Muscle layer of colon (tissue), 2 donors: ENCODE measurements at regions not wholly inside any gene's neighbourhood (a gene's known extent, or its start where the extent isn't known, plus 50 kb on each side); places are given as distances from the start of the nearest gene placed in this dataset.
"Not testable (repeated sequence)": the region's sequence is repeated elsewhere in the genome, so short reads cannot be mapped to it uniquely, and the experiment has no call there.

ENCODE experiments used
- H3K27ac ChIP-seq: one replicate; pipeline ENCODE4 v1.7.0; 2013; ENCODE audit warnings: low read depth, mild to moderate bottlenecking, low read length, moderate library complexity
- H3K27me3 ChIP-seq, 2 donors: one replicate each; pipeline ENCODE4 v1.7.0; 2013; ENCODE audit warnings: low read length in 2 of 2, mild to moderate bottlenecking in 2 of 2; ENCODE audit not compliant: insufficient read depth in 2 of 2, control insufficient read depth in 1 of 2
- H3K36me3 ChIP-seq: one replicate; pipeline ENCODE4 v1.7.0; 2013; ENCODE audit warnings: mild to moderate bottlenecking, low read length; ENCODE audit not compliant: insufficient read depth
- H3K4me1 ChIP-seq: one replicate; pipeline ENCODE4 v1.7.0; 2013; ENCODE audit warnings: mild to moderate bottlenecking, low read length; ENCODE audit not compliant: insufficient read depth
- H3K4me3 ChIP-seq, 2 donors: one replicate each; pipeline ENCODE4 v1.7.0; 2013; ENCODE audit warnings: low read length in 2 of 2, low read depth in 1 of 2, mild to moderate bottlenecking in 1 of 2, moderate library complexity in 1 of 2
- H3K9ac ChIP-seq: one replicate; pipeline ENCODE4 v1.7.0; 2013; ENCODE audit warnings: low read length
- H3K9me3 ChIP-seq: one replicate; pipeline ENCODE4 v1.7.0; 2013; ENCODE audit warnings: mild to moderate bottlenecking, low read length
- donor health status: abdominal sarcoma.
- donor health status: Adenocarcinoma of cecum.

DNA sequence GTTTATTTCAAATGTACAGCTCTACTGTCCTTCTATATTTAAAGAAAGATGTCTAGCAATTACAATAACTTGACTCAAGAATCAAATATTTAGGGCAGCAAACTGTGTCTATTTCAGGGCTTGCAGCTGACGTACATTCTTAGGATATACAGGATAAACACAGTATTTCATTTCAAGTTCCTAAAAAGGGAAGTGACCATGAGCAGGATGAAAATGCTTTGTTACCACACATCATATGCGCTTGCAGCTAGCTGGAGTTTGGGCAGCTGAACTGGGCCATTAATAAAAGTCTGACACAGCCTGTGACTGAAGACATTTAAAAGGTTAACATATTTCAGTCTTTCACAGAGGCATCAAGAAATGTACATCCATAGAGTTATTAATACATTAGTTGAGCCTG lies 264.6 kb upstream of the TRIB2 start:
- no peaks in the 10 kb centered on the region for H3K27me3 ChIP-seq
- H3K36me3 ChIP-seq = no peaks in the 10 kb centered on the region
- peaks cover 20% of the 10 kb centered on the region for H3K4me1 ChIP-seq
- no peaks in the 10 kb centered on the region for H3K9me3 ChIP-seq
- H3K9ac ChIP-seq = no peak overlapping the region
- peak overlapping the region; percentile 35 for H3K27ac ChIP-seq
- H3K4me3 ChIP-seq = no peak overlapping the region

- Histone ChIP-seq H3K9me3 (no peaks in the 10 kb centered on the region), H3K9ac (no peak overlapping the region), H3K27ac (no peak overlapping the region), H3K27me3 (no peaks in the 10 kb centered on the region), H3K36me3 (no peaks in the 10 kb centered on the region), H3K4me1 (peaks cover 21% of the 10 kb centered on the region), H3K4me3 (no peak overlapping the region)
These were observed 263.0 kb upstream of the TRIB2 start for GRCh38 chr2:12453731-12454130.

GRCh38 chr2:12455661-12456060 lies 261.1 kb upstream of the TRIB2 start:
- Histone ChIP-seq H3K4me3 (no peak overlapping the region), H3K36me3 (no peaks in the 10 kb centered on the region), H3K27ac (no peak overlapping the region), H3K9ac (no peak overlapping the region), H3K4me1 (peaks cover 21% of the 10 kb centered on the region), H3K27me3 (no peaks in the 10 kb centered on the region), H3K9me3 (no peaks in the 10 kb centered on the region)

- Histone ChIP-seq H3K9ac (no peak overlapping the region), H3K36me3 (no peaks in the 10 kb centered on the region), H3K4me1 (peaks cover 21% of the 10 kb centered on the region), H3K27ac (peak overlapping the region; percentile 17), H3K27me3 (no peaks in the 10 kb centered on the region), H3K4me3 (no peak overlapping the region), H3K9me3 (no peaks in the 10 kb centered on the region)
These were observed 260.2 kb upstream of the TRIB2 start for GRCh38 chr2:12456293-12457106.

DNA sequence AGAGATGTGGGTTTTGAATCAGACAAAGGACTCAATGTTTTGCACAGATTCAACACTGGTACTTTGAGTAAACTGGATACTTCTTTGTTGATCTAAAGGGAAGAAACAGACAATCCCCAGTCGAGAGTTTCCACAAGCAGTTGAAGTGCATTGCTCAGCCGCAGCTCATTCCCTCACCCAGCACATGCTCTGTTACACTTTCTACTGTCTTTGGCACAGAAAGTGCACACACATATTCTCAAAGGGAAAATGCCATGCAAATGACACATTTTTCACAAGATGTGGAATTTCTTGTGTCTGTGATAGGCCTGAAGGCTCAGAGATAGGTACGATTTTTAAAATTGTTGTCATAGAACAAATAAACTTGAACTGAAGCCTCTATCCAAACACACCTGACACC lies 258.9 kb upstream of the TRIB2 start:
- no peaks in the 10 kb centered on the region for H3K9me3 ChIP-seq
- H3K4me1 ChIP-seq = peaks cover 12% of the 10 kb centered on the region
- H3K9ac ChIP-seq = no peak overlapping the region
- H3K27me3 ChIP-seq = no peaks in the 10 kb centered on the region
- H3K36me3 ChIP-seq = no peaks in the 10 kb centered on the region
- no peak overlapping the region for H3K27ac ChIP-seq
- H3K4me3 ChIP-seq = no peak overlapping the region

GRCh38 chr2:12463189-12463588 lies 253.5 kb upstream of the TRIB2 start:
- H3K27me3 ChIP-seq = no peaks in the 10 kb centered on the region

GRCh38 chr2:12465631-12466135 lies 251.1 kb upstream of the TRIB2 start:
- H3K27me3 ChIP-seq = no peaks in the 10 kb centered on the region
- no peak overlapping the region for H3K9ac ChIP-seq
- no peak overlapping the region for H3K27ac ChIP-seq

More at GRCh38 chr2:12463189-12463588, 253.5 kb upstream of the TRIB2 start:
- H3K36me3 ChIP-seq = no peaks in the 10 kb centered on the region
- H3K9ac ChIP-seq = no peak overlapping the region
- no peak overlapping the region for H3K27ac ChIP-seq
- H3K4me3 ChIP-seq = no peak overlapping the region
- no peaks in the 10 kb centered on the region for H3K4me1 ChIP-seq
- no peaks in the 10 kb centered on the region for H3K9me3 ChIP-seq

GRCh38 chr2:12467303-12467702 lies 249.4 kb upstream of the TRIB2 start:
- H3K36me3 ChIP-seq = no peaks in the 10 kb centered on the region
- no peak overlapping the region for H3K4me3 ChIP-seq
- H3K4me1 ChIP-seq = peaks cover 15% of the 10 kb centered on the region
- no peak overlapping the region for H3K9ac ChIP-seq
- H3K9me3 ChIP-seq = no peaks in the 10 kb centered on the region
- no peaks in the 10 kb centered on the region for H3K27me3 ChIP-seq
- no peak overlapping the region for H3K27ac ChIP-seq

More at GRCh38 chr2:12465631-12466135, 251.1 kb upstream of the TRIB2 start:
- Histone ChIP-seq H3K4me1 (peaks cover 15% of the 10 kb centered on the region), H3K36me3 (no peaks in the 10 kb centered on the region), H3K9me3 (no peaks in the 10 kb centered on the region), H3K4me3 (no peak overlapping the region)

- peaks cover 15% of the 10 kb centered on the region for H3K4me1 ChIP-seq
- H3K9ac ChIP-seq = no peak overlapping the region
- no peaks in the 10 kb centered on the region for H3K27me3 ChIP-seq
- peak overlapping the region; percentile 39 for H3K27ac ChIP-seq
- H3K36me3 ChIP-seq = no peaks in the 10 kb centered on the region
- H3K4me3 ChIP-seq = no peak overlapping the region
- H3K9me3 ChIP-seq = no peaks in the 10 kb centered on the region
These were observed 247.6 kb upstream of the TRIB2 start for GRCh38 chr2:12469141-12469561.

DNA sequence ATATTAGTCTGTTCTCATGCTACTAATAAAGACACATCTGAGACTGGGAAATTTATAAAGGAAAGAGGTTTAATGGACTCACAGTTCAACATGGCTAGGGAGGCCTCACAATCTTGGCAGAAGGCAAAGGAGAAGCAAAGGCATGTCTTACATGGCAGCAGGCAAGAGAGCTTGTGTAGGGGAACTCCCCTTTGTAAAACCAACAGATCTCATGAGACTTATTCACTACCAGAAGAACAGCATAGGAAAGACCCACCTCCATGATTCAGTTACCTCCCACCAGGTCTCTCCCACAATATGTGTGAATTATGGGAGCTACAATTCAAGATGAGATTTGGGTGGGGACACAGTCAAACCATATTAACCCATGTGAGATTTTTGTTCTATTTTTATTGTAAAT lies 244.5 kb upstream of the TRIB2 start:
- not testable (repeated sequence) for H3K27me3 ChIP-seq, H3K9me3 ChIP-seq, H3K9ac ChIP-seq, H3K36me3 ChIP-seq, H3K4me3 ChIP-seq, H3K27ac ChIP-seq
- peaks cover 15% of the 10 kb centered on the region for H3K4me1 ChIP-seq

DNA sequence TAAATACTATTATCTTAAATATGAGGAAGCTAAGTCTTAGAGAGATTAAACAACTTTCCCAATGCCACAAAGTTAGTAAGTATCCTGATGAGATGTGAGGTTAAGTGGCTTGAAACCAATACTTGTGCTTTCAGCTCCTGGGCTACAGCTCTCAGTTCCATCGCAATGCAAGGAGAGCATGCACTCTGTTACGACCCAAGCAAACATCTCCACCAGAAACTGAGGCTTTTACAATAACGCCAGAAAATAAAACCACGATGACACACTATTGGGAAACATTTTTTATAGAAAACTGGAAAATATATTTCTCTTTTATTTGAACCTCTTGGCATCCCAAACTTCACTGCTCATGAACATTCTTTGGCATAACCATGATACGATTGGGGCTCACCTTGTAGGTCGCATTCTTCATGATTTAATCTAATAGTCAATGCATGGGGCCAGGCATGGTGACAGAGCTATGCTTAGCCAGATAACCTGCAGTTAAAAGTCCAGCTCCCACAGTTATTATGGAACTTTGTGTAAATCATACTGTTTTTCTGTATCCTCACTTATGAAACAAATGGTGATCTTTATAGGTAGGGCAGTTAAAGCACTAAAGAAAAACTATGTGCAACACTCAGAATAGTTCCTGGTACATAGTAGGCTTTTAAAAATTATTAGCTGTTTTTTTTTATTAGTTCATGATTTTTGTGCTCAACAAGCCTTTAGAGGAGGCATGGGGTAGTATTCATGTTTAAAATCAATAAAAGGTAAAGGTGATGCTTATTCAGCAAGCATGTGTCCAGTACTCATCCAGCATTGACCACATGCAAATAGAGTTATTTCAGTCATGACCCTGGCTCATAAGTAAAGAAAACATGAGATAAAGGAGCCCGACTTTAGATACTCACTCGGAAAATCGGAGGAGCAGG lies 238.3 kb upstream of the TRIB2 start:
- Histone ChIP-seq H3K4me1 (no peaks in the 10 kb centered on the region), H3K27me3 (no peaks in the 10 kb centered on the region), H3K9ac (no peak overlapping the region), H3K27ac (no peak overlapping the region), H3K4me3 (no peak overlapping the region), H3K36me3 (no peaks in the 10 kb centered on the region), H3K9me3 (no peaks in the 10 kb centered on the region)
